ENCODE measurements at regions not wholly inside any gene's neighbourhood (a gene's known extent, or its start where the extent isn't known, plus 50 kb on each side); places are given as distances from the start of the nearest gene placed in this dataset.

DNA sequence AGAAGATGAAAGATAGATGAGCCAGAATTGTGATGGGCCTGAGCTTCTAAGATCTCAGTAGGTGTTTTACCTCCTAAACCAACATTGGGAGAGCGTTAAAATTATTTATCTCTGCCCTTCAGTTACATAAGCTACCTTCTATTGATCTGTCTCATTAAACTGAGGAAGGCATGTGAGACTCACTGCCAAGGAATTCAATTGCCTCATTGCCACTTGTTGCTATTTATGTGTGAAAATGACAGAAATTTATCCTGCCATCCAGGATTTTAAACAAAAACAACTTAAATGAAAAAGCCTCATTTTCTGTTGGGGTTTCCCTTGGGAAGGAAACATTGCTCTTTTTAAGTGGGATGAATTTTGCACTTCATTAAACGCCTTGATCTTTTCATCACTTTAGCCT is 78.7 kb upstream of the RUNX1 start:
- FAIRE-seq (no peak), DNase-seq (ENCODE audit: extremely low spot score, insufficient read length, low read depth) (no peak)

DNA sequence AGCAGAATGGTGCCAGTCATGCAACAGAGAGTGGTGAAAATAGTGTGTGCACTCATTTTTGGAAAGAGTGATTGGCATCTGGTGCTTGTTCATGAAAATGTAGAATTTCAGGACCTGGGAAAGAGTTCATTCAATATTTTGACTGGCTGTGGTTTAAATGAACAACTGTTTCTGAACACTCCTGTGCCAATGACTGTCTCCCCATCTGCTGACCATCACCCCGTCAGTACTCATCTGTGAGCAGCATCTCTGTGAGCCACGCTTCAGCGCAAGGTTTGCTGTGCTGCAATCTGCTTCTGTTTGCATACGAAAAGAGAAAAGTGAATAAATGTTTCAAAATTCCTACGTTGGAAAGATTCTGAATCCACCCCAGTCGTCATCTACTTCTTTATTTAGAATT is 77.9 kb upstream of the RUNX1 start:
- no peak for FAIRE-seq

DNA sequence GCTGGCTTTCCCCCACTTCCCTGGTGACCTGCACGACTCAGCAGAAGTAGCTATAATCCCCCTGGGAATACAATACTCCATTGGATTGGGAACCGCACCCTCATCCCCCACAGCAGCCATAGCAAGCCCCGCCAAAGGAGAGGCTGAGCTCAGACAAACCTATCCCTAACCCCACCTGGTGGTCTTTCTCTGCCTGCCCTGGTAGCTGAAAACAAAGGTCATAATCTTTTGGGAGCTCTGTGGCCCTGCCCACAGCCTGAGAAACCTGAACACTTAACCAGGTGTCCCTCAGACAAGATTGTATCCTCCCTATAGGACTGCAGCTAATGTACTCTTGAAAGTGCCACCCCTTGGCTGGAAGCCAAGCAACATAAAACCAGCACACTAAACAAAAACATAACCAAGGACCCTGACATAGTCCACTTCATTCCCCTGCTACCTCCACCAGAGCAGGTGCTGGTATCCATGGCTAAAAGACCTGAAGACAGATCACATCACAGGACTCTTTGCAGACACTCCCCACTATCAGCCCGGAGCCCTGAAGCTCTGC is 71.6 kb upstream of the RUNX1 start:
- no peak for FAIRE-seq

More for the DNA sequence above, 77.9 kb upstream of the RUNX1 start:
- DNase-seq (ENCODE audit: extremely low spot score, insufficient read length, low read depth) = no peak

DNA sequence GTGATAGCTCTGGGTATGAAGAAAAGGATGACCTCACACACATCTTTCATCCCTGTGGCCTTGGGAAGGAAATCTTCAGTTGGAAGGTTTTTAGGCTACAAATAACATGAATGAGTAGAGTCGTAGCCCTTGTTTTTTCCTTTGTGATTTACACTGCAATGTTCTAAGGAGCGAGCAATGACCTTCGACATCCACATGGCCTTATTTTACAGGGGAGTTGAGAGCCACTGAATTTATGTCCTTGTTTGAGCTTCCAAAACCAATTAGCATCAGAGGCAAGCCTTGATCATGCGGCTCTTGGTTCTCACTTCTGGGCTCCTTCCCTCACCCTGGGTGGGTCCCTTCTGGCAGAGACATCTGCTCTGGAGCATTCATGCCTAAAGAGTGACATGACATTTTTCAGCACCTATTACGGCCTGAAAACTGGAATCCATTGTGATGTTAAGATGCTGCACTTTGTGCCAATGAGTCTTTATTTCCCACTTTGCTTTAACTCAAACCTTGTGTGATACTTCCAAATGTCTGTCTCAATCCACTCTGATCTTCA is 70.5 kb upstream of the RUNX1 start:
- no peak for DNase-seq (ENCODE audit: extremely low spot score, insufficient read length, low read depth)
- FAIRE-seq = no peak

More for the DNA sequence above, 71.6 kb upstream of the RUNX1 start:
- no peak for DNase-seq (ENCODE audit: extremely low spot score, insufficient read length, low read depth)

DNA sequence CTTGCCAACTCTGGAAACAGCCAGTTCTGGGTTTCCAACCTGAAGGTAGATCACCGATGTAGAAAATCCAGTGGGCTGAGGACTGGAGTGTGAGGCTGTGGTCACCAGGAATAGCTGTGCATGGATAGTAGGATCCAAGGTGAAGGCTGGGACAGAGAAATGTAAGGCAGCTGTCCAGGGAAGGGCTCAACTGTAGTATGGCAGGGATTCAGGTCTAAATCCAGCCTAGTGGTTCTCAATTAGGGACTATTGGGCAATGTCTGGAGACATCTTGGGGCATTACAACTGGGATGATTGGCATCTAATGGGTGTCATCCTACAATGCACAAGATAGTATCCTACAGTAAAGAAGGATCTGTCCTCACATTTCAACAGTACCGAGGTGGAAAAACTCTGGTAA is 67.7 kb upstream of the RUNX1 start:
- DNase-seq (ENCODE audit: extremely low spot score, insufficient read length, low read depth) (no peak), FAIRE-seq (no peak)

DNA sequence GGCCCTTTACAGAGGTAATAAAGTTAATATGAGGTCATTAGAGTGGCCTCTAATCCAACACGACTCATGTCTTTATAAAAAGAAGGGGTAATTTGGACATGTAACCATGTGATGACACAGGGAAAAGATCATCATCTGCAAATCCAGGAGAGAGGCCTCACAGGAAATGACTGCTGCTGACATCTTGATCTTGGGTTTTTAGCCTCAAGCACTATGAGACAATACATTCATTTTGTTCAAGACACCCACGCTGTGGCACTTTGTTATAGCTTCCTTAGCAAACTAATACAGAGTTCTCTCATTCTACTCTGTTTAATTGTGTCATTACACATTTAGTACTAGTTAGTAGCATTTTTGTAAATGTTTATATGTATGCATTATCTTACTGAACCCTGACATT is 64.0 kb upstream of the RUNX1 start:
- no peak for FAIRE-seq
- no peak for DNase-seq (ENCODE audit: extremely low spot score, insufficient read length, low read depth)

DNA sequence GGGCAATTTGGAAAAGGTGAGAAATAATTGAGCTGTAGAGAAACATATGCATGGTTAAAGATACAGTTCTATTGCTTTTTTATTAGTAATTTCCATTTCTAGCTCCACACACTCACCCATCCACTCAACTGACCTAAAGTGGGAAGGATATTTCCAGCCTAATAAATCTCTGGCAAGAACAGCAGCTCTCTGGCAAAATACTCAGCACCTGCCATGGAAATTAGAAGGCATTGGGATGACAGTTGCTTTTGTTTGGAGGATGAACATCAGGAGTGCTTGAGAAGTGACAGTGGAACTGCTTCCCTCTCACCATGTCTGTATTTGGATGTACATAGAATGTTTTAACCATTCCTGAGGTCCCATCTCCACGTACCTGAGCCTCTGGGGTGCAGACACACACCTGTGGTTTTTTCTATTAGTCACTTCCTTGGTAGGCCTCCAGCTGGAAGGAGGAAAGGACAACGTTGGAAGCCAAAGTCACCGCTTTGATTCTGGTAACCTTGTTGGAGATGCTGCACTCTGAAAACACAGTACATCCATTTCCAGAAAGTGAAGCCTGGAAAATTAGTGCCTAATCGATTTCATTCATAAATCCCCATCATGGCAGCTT is 62.3 kb upstream of the RUNX1 start:
- DNase-seq (ENCODE audit: extremely low spot score, insufficient read length, low read depth) (no peak), FAIRE-seq (no peak)

DNA sequence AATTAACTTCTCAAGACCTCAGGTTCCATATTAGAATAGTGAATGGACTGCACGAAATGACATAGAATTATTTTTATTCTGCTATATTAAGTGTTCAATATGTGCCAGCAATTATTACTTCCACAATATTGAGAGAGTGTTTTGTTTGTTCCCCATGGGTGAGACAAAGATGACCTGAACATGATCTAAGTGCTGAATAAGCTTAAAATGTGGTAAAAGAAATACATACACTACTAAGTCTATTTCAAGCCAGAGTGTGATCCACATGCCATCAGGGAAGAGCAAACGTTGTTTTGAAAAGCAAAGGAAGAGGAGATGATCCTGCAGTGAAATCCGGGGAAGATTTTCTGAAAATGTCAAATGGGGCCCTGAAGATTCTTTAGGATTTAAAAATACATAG is 59.8 kb upstream of the RUNX1 start:
- no peak for FAIRE-seq
- no peak for DNase-seq (ENCODE audit: extremely low spot score, insufficient read length, low read depth)

DNA sequence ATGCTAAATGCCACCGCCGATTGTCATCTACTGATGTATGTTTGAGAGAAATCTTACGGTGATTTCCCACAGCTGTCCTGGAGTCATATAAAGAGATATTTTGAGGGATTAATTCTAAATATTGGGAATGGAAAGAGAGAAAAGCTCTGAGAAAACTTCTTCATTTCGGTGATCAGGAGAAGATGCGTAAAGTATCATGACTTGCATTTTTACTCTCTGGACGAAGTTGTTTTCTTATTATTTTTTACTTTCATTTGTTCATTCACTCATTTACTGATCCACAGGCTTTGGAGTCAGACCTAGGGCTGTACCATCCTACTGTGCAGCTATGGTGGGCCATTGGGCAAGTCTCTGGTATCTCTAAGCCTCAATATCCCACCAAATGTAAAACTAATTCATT is 58.4 kb upstream of the RUNX1 start:
- DNase-seq (ENCODE audit: extremely low spot score, insufficient read length, low read depth) (no peak), FAIRE-seq (no peak)

DNA sequence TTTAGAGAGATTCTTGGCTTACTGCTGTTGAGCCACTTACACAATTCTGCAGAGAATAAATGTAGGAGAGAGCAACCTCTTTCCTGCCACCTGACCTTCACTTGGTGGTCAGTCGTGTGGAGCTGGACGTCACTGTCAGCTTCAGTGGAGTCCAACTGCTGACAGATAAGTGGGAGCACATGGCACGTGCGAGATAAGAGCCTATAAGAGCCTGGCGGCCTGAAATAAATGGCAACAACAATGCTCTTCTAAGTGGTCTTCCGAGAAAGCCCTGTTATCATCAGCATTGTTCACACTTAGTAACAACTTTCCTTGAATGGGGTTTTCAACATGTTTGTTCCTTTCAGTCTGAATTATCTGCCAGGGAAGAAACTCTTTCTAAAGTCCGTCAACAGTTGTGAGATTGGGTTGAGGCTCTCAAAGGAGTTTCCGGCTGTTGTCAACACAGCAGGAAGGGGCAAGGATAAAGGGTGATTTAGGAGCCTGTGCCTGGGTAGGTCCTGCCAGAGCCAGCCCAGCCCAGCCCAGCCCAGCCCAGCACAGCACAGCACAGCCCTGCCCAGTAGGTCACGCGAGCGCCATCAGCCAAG is 57.2 kb upstream of the RUNX1 start:
- DNase-seq (ENCODE audit: extremely low spot score, insufficient read length, low read depth) = no peak
- no peak for FAIRE-seq

DNA sequence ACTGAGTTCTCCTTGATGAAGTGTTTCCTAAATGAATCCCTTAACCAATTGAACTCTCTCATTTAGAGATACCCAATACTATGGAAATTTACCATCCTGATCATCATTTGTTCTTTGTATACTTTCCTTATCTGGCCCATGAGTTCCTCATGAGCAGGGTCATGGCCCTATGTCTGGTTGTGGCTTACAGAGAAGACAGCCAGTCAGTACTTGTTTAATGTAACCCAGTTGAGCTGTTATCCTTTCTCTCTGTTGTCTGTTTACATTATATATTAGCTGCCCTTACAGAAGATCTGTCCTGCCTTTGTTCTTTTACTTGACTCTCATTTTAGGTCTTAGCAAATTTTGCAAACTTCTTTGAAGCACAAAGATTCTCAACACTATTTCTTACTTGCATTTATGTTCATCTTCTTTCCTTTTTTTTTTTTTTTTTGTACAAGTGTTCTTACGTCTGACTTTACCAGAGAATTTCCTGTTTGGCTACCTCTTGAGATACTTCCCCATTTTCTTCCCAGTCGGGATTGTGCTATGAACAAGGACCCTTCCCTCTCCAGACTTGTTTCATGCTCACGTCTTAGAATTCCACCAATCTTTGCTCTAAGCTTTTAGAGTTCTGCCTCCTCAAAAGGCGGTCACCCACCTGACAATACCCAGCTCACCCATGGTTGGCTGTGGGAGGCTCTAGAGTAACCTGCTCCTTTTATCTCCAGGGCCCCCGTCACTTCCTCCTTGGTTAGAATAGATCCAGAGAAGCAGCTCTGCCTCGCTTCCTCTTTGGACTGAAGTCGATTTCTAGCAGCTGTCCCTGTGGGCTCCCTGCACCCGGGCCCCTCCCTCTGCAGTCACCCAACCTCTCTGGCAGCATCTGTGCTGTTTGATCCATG is 53.6 kb upstream of the RUNX1 start:
- DNase-seq (ENCODE audit: extremely low spot score, insufficient read length, low read depth) = no peak
- FAIRE-seq = no peak

DNA sequence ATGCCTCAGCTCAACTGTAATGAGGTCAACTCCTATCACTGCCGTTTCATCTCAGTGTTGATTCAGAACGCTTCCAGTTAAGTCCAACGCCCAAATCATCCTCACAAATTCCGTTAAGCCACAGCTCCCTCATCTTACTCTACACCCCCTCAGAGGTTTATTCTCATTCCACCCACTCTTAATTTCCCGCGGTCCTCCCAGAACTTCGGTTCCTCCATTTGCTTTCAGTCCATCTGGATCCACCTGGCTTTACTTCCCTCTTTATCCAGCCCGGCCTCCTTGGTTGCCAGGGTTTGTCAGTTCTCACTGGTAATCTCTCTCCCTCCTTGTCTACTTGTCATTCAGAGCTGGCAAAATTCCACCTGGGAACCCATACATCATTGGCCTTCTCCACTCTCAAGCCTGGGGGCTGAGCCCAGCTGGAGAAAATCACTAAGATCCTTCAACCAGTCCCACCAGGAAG is 51.3 kb upstream of the RUNX1 start:
- DNase-seq (ENCODE audit: extremely low spot score, insufficient read length, low read depth) (no peak), FAIRE-seq (no peak)

DNA sequence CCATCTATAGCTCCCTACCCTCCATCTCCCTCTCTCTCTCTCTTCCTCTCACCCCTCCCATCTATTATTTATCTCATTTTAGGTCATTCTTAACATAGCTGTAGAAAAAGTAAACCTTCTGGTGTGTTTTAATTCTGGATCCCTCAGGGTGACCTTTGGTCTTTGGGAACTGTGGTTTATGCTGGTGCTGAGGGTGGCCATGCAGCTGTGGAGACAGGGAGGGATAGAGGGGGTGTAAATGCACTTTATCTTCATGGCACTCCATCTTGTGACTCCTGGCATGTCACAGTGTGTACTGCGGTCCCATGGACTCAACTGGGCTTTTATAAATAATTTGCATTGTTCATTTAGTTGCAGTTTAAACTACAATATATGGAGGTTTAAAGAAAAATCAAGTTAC is 50.2 kb upstream of the RUNX1 start:
- no peak for DNase-seq (ENCODE audit: extremely low spot score, insufficient read length, low read depth)
- FAIRE-seq = no peak
